NB4 (cell line): ENCODE measurements at regions not wholly inside any gene's neighbourhood (a gene's known extent, or its start where the extent isn't known, plus 50 kb on each side); places are given as distances from the start of the nearest gene placed in this dataset.

Experiments
- MYC ChIP-seq: IDR thresholded peaks from 2 replicates; pipeline ENCODE4 v1.6.1; 2011; ENCODE audit warnings: low read depth, low read length
- POLR2A ChIP-seq: IDR thresholded peaks from 2 replicates; pipeline ENCODE4 v1.6.1; 2011; ENCODE audit warnings: mild to moderate bottlenecking; ENCODE audit not compliant: insufficient read length; ENCODE audit errors: extremely low read depth
- TF ChIP-seq, protein P1 (sequence below): IDR thresholded peaks from one replicate; pipeline ENCODE4 v1.5.1; 2012; ENCODE audit warnings: low read depth, low read length

DNA sequence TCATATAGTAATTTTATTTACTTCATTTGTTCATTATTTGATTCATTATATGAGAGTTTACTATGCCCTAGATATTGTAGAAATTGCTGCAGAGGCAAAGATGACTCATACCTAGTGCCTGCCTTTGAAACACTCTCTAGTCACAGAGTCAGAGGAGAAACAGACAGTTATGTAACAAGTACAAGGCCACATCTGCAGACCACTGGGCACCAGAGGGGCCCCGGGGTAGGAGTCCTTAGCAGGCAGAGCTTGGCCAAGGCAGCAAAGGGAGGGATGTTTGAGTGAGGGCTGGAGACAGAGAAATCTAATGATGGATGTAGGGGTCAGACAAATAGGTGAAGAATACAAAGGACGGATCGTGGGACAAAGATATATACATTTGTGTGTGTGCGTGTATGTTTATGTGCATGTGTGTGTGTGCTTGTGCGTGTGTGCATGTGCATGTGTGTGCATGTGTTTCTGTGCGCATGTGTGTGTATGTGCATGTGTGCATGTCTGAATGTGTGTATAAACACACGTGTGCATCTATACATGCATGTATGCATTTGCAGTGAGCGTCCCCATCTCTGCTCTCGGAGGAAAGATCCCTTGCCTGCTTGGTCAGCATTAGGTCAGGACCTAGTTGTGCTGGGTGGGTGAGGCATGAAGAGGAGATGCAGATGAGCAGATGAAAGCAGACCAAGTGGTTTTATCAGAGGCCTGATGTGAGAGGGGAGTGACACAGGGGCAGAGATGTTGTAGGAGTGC lies 170.6 kb upstream of the MYT1L start:
- TF ChIP-seq, protein P1, sequence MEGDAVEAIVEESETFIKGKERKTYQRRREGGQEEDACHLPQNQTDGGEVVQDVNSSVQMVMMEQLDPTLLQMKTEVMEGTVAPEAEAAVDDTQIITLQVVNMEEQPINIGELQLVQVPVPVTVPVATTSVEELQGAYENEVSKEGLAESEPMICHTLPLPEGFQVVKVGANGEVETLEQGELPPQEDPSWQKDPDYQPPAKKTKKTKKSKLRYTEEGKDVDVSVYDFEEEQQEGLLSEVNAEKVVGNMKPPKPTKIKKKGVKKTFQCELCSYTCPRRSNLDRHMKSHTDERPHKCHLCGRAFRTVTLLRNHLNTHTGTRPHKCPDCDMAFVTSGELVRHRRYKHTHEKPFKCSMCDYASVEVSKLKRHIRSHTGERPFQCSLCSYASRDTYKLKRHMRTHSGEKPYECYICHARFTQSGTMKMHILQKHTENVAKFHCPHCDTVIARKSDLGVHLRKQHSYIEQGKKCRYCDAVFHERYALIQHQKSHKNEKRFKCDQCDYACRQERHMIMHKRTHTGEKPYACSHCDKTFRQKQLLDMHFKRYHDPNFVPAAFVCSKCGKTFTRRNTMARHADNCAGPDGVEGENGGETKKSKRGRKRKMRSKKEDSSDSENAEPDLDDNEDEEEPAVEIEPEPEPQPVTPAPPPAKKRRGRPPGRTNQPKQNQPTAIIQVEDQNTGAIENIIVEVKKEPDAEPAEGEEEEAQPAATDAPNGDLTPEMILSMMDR = no peak
- TF ChIP-seq POLR2A (no peak), MYC (no peak)
